ENCODE measurements at regions not wholly inside any gene's neighbourhood (a gene's known extent, or its start where the extent isn't known, plus 50 kb on each side); places are given as distances from the start of the nearest gene placed in this dataset.

GRCh38 chr9:134228649-134229048 lies 64.3 kb upstream of the RNU6ATAC start:
- TF ChIP-seq CTCF (IDR thresholded peaks at IDR 0.05; ENCODE audit: low read length) (no peak), EZH2 (IDR thresholded peaks at IDR 0.05; ENCODE audit: borderline replicate concordance, low read length) (no peak)
